SJSA1 (cell line): ENCODE measurements at regions not wholly inside any gene's neighbourhood (a gene's known extent, or its start where the extent isn't known, plus 50 kb on each side); places are given as distances from the start of the nearest gene placed in this dataset.

Source experiments
- DNase-seq, 2 experiments: peaks; one replicate each; pipeline ENCODE4 v3.0.0-alpha.2; 2015 to 2020; ENCODE audit warnings: low spot score in 2 of 2, low read depth in 1 of 2
- H3K27ac ChIP-seq: fragments of 250-450 bp; sonication (Bioruptor Pico); 2 replicates; pipeline ENCODE4 v1.5.1; 2020; ENCODE audit warnings: mild to moderate bottlenecking, moderate library complexity
- H3K27me3 ChIP-seq: fragments of 250-450 bp; sonication (Bioruptor Pico); replicated peaks from 2 replicates; pipeline ENCODE4 v1.5.1; 2020; ENCODE audit warnings: mild to moderate bottlenecking, moderate library complexity
- H3K36me3 ChIP-seq: fragments of 250-450 bp; sonication (Bioruptor Pico); 2 replicates; pipeline ENCODE4 v1.5.1; 2020; ENCODE audit warnings: mild to moderate bottlenecking
- H3K4me1 ChIP-seq: fragments of 250-450 bp; sonication (Bioruptor Pico); replicated peaks from 2 replicates; pipeline ENCODE4 v1.6.1; 2021; ENCODE audit warnings: mild to moderate bottlenecking
- H3K4me3 ChIP-seq: fragments of 250-450 bp; sonication (Bioruptor Pico); 2 replicates; pipeline ENCODE4 v1.5.1; 2020; ENCODE audit warnings: mild to moderate bottlenecking
- H3K9me3 ChIP-seq: fragments of 250-450 bp; sonication (Bioruptor Pico); replicated peaks from 2 replicates; pipeline ENCODE4 v1.5.1; 2020; ENCODE audit warnings: mild to moderate bottlenecking

- peaks cover 31% of the 10 kb centered on the region for H3K4me1 ChIP-seq
- no peak overlapping the region for H3K4me3 ChIP-seq
- H3K27ac ChIP-seq, result no peak overlapping the region
- no peaks in the 10 kb centered on the region for H3K9me3 ChIP-seq
- no peaks in the 10 kb centered on the region for H3K27me3 ChIP-seq
- DNase-seq, result no peak
- no peaks in the 10 kb centered on the region for H3K36me3 ChIP-seq
These were observed 106.7 kb downstream of the TMEM30B start for GRCh38 chr14:61174441-61174891.

GRCh38 chr14:61171727-61172126 is 109.4 kb downstream of the TMEM30B start:
- no peak for DNase-seq

GRCh38 chr14:61168141-61168540 is 113.0 kb downstream of the TMEM30B start:
- no peak overlapping the region for H3K27ac ChIP-seq
- no peaks in the 10 kb centered on the region for H3K4me1 ChIP-seq
- no peaks in the 10 kb centered on the region for H3K36me3 ChIP-seq
- H3K9me3 ChIP-seq, result no peaks in the 10 kb centered on the region
- H3K27me3 ChIP-seq, result no peaks in the 10 kb centered on the region
- no peak for DNase-seq
- no peak overlapping the region for H3K4me3 ChIP-seq

More at GRCh38 chr14:61171727-61172126, 109.4 kb downstream of the TMEM30B start:
- Histone ChIP-seq H3K4me3 (no peak overlapping the region), H3K27me3 (no peaks in the 10 kb centered on the region), H3K9me3 (no peaks in the 10 kb centered on the region), H3K4me1 (peaks cover 5% of the 10 kb centered on the region), H3K27ac (no peak overlapping the region), H3K36me3 (no peaks in the 10 kb centered on the region)

GRCh38 chr14:61167642-61168041 is 113.5 kb downstream of the TMEM30B start:
- no peak for DNase-seq
- Histone ChIP-seq H3K9me3 (no peaks in the 10 kb centered on the region), H3K27me3 (no peaks in the 10 kb centered on the region), H3K4me3 (no peak overlapping the region), H3K36me3 (no peaks in the 10 kb centered on the region), H3K4me1 (no peaks in the 10 kb centered on the region), H3K27ac (no peak overlapping the region)

- Histone ChIP-seq H3K4me3 (no peak overlapping the region), H3K4me1 (no peaks in the 10 kb centered on the region), H3K27me3 (no peaks in the 10 kb centered on the region), H3K27ac (no peak overlapping the region), H3K36me3 (no peaks in the 10 kb centered on the region), H3K9me3 (no peaks in the 10 kb centered on the region; the same call in 1 of the 2 replicates)
- no peak for DNase-seq
These were observed 120.3 kb downstream of the TMEM30B start for GRCh38 chr14:61160798-61161197.

GRCh38 chr14:61154641-61155040 is 126.5 kb downstream of the TMEM30B start:
- Histone ChIP-seq H3K27me3 (no peaks in the 10 kb centered on the region), H3K4me1 (peaks cover 28% of the 10 kb centered on the region), H3K27ac (peak overlapping the region; percentile 57), H3K9me3 (no peaks in the 10 kb centered on the region), H3K36me3 (no peaks in the 10 kb centered on the region), H3K4me3 (no peak overlapping the region)
- peak in 1 of 2 experiments; percentile 42 for DNase-seq

GRCh38 chr14:61153914-61154545 is 127.1 kb downstream of the TMEM30B start:
- Histone ChIP-seq H3K27ac (peak overlapping the region; percentile 57), H3K36me3 (no peaks in the 10 kb centered on the region), H3K27me3 (no peaks in the 10 kb centered on the region), H3K4me1 (peaks cover 28% of the 10 kb centered on the region), H3K4me3 (no peak overlapping the region), H3K9me3 (no peaks in the 10 kb centered on the region)
- peak in 1 of 2 experiments; percentile 10 for DNase-seq

GRCh38 chr14:61153431-61153830 is 127.7 kb downstream of the TMEM30B start:
- Histone ChIP-seq H3K9me3 (no peaks in the 10 kb centered on the region), H3K27me3 (no peaks in the 10 kb centered on the region), H3K4me1 (peaks cover 32% of the 10 kb centered on the region), H3K27ac (peak overlapping the region; percentile 57), H3K4me3 (no peak overlapping the region), H3K36me3 (no peaks in the 10 kb centered on the region)
- peak; percentile 55 for DNase-seq

- no peaks in the 10 kb centered on the region for H3K36me3 ChIP-seq
- no peak for DNase-seq
- no peaks in the 10 kb centered on the region for H3K27me3 ChIP-seq
- H3K27ac ChIP-seq, result no peak overlapping the region
- no peak overlapping the region for H3K4me3 ChIP-seq
- H3K4me1 ChIP-seq, result peaks cover 37% of the 10 kb centered on the region
- no peaks in the 10 kb centered on the region for H3K9me3 ChIP-seq
These were observed 128.2 kb downstream of the TMEM30B start for GRCh38 chr14:61152851-61153364.

GRCh38 chr14:61151251-61151650 is 129.9 kb downstream of the TMEM30B start:
- no peak for DNase-seq
- no peak overlapping the region for H3K4me3 ChIP-seq
- H3K4me1 ChIP-seq, result peaks cover 53% of the 10 kb centered on the region
- H3K27ac ChIP-seq, result no peak overlapping the region
- no peaks in the 10 kb centered on the region for H3K27me3 ChIP-seq
- H3K36me3 ChIP-seq, result no peaks in the 10 kb centered on the region
- H3K9me3 ChIP-seq, result no peaks in the 10 kb centered on the region

GRCh38 chr14:61150851-61151250 is 130.3 kb downstream of the TMEM30B start:
- no peaks in the 10 kb centered on the region for H3K27me3 ChIP-seq
- H3K9me3 ChIP-seq, result no peaks in the 10 kb centered on the region
- no peaks in the 10 kb centered on the region for H3K36me3 ChIP-seq
- H3K4me3 ChIP-seq, result no peak overlapping the region
- no peak for DNase-seq
- H3K4me1 ChIP-seq, result peaks cover 57% of the 10 kb centered on the region
- no peak overlapping the region for H3K27ac ChIP-seq

GRCh38 chr14:61149896-61150295 is 131.2 kb downstream of the TMEM30B start:
- Histone ChIP-seq H3K4me3 (no peak overlapping the region), H3K27me3 (no peaks in the 10 kb centered on the region), H3K36me3 (no peaks in the 10 kb centered on the region), H3K4me1 (peaks cover 62% of the 10 kb centered on the region), H3K27ac (no peak overlapping the region), H3K9me3 (no peaks in the 10 kb centered on the region)
- DNase-seq, result no peak

GRCh38 chr14:61148742-61149350 is 132.3 kb downstream of the TMEM30B start:
- Histone ChIP-seq H3K9me3 (peaks cover 8% of the 10 kb centered on the region), H3K4me1 (peaks cover 57% of the 10 kb centered on the region), H3K36me3 (no peaks in the 10 kb centered on the region), H3K27ac (no peak overlapping the region), H3K27me3 (no peaks in the 10 kb centered on the region), H3K4me3 (no peak overlapping the region)
- DNase-seq, result no peak

- DNase-seq, result peak; percentile 48 to 71
- Histone ChIP-seq H3K4me3 (no peak overlapping the region), H3K27me3 (no peaks in the 10 kb centered on the region), H3K27ac (peak overlapping the region; percentile 87), H3K4me1 (peaks cover 49% of the 10 kb centered on the region), H3K9me3 (peaks cover 9% of the 10 kb centered on the region), H3K36me3 (no peaks in the 10 kb centered on the region)
These were observed 133.1 kb downstream of the TMEM30B start for GRCh38 chr14:61147831-61148549.
